Kidney (tissue), 13 donors: ENCODE measurements at regions not wholly inside any gene's neighbourhood (a gene's known extent, or its start where the extent isn't known, plus 50 kb on each side); places are given as distances from the start of the nearest gene placed in this dataset.

ENCODE experiments used
- DNase-seq, 5 donors: peaks; one replicate each; pipeline ENCODE4 v3.0.0-alpha.2; 2013 to 2020
- FAIRE-seq: peaks from 2 replicates; lab custom pipeline; 2012; peaks lifted over from hg19 to GRCh38; lab: Jason Lieb, UNC
- H3K27ac ChIP-seq, 2 donors: one replicate each; pipeline ENCODE4 v1.7.0; 2013; ENCODE audit warnings: low read depth in 2 of 2, low read length in 2 of 2, inconsistent platforms in 1 of 2
- H3K27me3 ChIP-seq: one replicate; pipeline ENCODE4 v1.7.1; 2013; ENCODE audit warnings: low read length, inconsistent platforms; ENCODE audit not compliant: control insufficient read depth, insufficient read depth
- H3K36me3 ChIP-seq, 3 donors: one replicate each; pipeline versions ENCODE4 v1.7.0 to v1.7.1; 2013; ENCODE audit warnings: low read length in 3 of 3, control low read depth in 1 of 3, inconsistent platforms in 1 of 3; ENCODE audit not compliant: insufficient read depth in 3 of 3, control insufficient read depth in 2 of 3
- H3K4me1 ChIP-seq, 3 donors: one replicate each; pipeline versions ENCODE4 v1.7.0 to v1.7.1; 2013; ENCODE audit warnings: low read length in 3 of 3, inconsistent platforms in 1 of 3, low read depth in 1 of 3; ENCODE audit not compliant: control insufficient read depth in 2 of 3, insufficient read depth in 2 of 3
- H3K4me3 ChIP-seq, 3 donors: one replicate each; pipeline versions ENCODE4 v1.7.0 to v1.8.1; 2013; ENCODE audit warnings: low read length in 3 of 3, control low read depth in 1 of 3, inconsistent platforms in 1 of 3
- H3K9ac ChIP-seq, 3 donors: one replicate each; pipeline versions ENCODE4 v1.7.0 to v1.7.1; 2013; ENCODE audit warnings: low read length in 3 of 3, control low read depth in 1 of 3, inconsistent platforms in 1 of 3
- H3K9me3 ChIP-seq, 3 donors: one replicate each; pipeline versions ENCODE4 v1.7.0 to v1.7.1; 2013; ENCODE audit warnings: low read length in 3 of 3, control low read depth in 1 of 3, inconsistent platforms in 1 of 3; ENCODE audit not compliant: control insufficient read depth in 2 of 3, insufficient read depth in 1 of 3
- CTCF ChIP-seq: IDR thresholded peaks from 3 replicates; pipeline ENCODE4 v1.5.1; 2012; ENCODE audit warnings: mild to moderate bottlenecking, moderate library complexity, borderline replicate concordance; ENCODE audit not compliant: insufficient read depth; ENCODE audit errors: extremely low read depth
- intact Hi-C: fragments of 100-400 bp; cut with DNase I; formaldehyde crosslinking; loops from one replicate; pipeline ENCODE4 v1.11.1; 2022
- donor health status: control.
- donor health status: control.
- donor health status: control.
- donor health status: control.
- donor health status: control.
- donor health status: DM: yes; HTN: yes; CAD: no.
- donor health status: Normal renal cell carcinoma (clear cell type).

DNA sequence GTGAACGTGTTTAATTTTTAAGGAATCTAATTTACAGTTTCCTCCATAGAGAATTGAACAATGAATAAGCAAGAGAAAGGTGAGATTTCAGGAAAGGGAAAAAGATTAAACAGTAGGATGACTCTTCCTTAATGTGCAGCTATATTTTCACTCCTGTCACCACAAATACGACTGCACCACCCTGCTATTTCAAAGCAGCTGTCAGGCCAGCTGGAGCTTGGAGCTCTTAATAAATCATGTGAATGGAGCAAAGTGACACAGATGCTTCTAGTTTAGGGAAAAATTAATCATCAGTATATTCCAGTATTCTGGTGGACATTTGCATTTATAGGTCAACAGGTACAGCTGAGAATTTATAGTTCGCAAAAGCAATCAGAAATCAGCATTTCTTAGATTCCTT, 56.5 kb upstream of the PKIB start:
- TF ChIP-seq CTCF: no peak
- no peak overlapping the region for H3K4me3 ChIP-seq
- no peak overlapping the region for H3K27ac ChIP-seq
- no peak for FAIRE-seq
- H3K27me3 ChIP-seq: no peaks in the 10 kb centered on the region
- H3K36me3 ChIP-seq: no peaks in the 10 kb centered on the region
- no peaks in the 10 kb centered on the region for H3K4me1 ChIP-seq
- intact Hi-C loops: no loop called here
- DNase-seq: peak in 1 of 5 donors; percentile 8
- H3K9ac ChIP-seq: no peak overlapping the region
- no peaks in the 10 kb centered on the region for H3K9me3 ChIP-seq

DNA sequence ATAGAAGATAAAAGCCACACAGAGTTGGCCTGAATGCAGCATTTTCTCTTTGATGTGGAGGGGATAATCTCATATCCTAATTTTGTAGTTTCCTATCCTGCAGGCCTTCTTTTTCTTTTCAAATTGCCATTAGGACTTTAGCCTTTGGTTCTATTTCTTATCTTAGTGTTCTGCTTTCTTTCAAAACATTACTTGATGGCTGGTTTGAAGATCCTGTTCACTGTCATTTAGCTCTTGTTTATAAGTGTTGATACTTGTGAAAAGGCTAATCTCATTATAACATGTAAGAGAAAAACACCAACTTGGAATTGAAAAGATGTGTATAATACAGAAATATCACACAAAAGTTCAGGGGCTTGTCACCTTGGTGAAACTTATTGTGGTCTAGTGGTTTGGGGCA, 54.6 kb upstream of the PKIB start:
- no peak for DNase-seq
- Histone ChIP-seq H3K4me3 (no peak overlapping the region), H3K9ac (no peak overlapping the region), H3K9me3 (no peaks in the 10 kb centered on the region), H3K27ac (no peak overlapping the region), H3K27me3 (no peaks in the 10 kb centered on the region), H3K36me3 (no peaks in the 10 kb centered on the region), H3K4me1 (no peaks in the 10 kb centered on the region)
- no peak for FAIRE-seq
- TF ChIP-seq CTCF: no peak
- intact Hi-C loops: no loop called here

- no peak overlapping the region for H3K4me3 ChIP-seq
- no peaks in the 10 kb centered on the region for H3K27me3 ChIP-seq
- FAIRE-seq (no peak), DNase-seq (no peak)
- intact Hi-C loops: no loop called here
- H3K9me3 ChIP-seq: peaks cover 0 to 3% (median 0%) of the 10 kb centered on the region in 3 donors
- no peaks in the 10 kb centered on the region for H3K4me1 ChIP-seq
- H3K27ac ChIP-seq: no peak overlapping the region
- TF ChIP-seq CTCF: no peak
- H3K36me3 ChIP-seq: no peaks in the 10 kb centered on the region
- no peak overlapping the region for H3K9ac ChIP-seq
Observed at GRCh38 chr6:122558080-122558479, 52.1 kb upstream of the PKIB start.
